ENCODE measurements at regions not wholly inside any gene's neighbourhood (a gene's known extent, or its start where the extent isn't known, plus 50 kb on each side); places are given as distances from the start of the nearest gene placed in this dataset.

GRCh38 chr10:33453081-33454025, 118.9 kb upstream of the NRP1 start:
- DNase-seq: no peak

- DNase-seq: no peak
Measured at GRCh38 chr10:33448421-33449140, 114.1 kb upstream of the NRP1 start.

- DNase-seq: no peak
Measured at GRCh38 chr10:33441561-33441960, 107.1 kb upstream of the NRP1 start.

- DNase-seq: no peak
Measured at GRCh38 chr10:33434933-33435332, 100.5 kb upstream of the NRP1 start.

- no peak for DNase-seq
Measured at GRCh38 chr10:33428682-33429081, 94.2 kb upstream of the NRP1 start.

GRCh38 chr10:33423154-33423529, 88.7 kb upstream of the NRP1 start:
- no peak for DNase-seq

- no peak for DNase-seq
Measured at GRCh38 chr10:33422471-33423153, 88.1 kb upstream of the NRP1 start.

- DNase-seq: no peak
Measured at GRCh38 chr10:33421789-33422462, 87.5 kb upstream of the NRP1 start.

- no peak for DNase-seq
Measured at GRCh38 chr10:33419311-33419710, 84.8 kb upstream of the NRP1 start.

- DNase-seq: no peak
Measured at GRCh38 chr10:33418301-33418700, 83.8 kb upstream of the NRP1 start.

- no peak for DNase-seq
Measured at GRCh38 chr10:33416691-33417090, 82.2 kb upstream of the NRP1 start.

- DNase-seq: no peak
Measured at GRCh38 chr10:33416209-33416608, 81.7 kb upstream of the NRP1 start.

- DNase-seq: no peak
Measured at GRCh38 chr10:33414841-33415240, 80.4 kb upstream of the NRP1 start.

- DNase-seq: no peak
Measured at GRCh38 chr10:33412653-33413361, 78.3 kb upstream of the NRP1 start.

- no peak for DNase-seq
Measured at GRCh38 chr10:33412241-33412640, 77.8 kb upstream of the NRP1 start.

GRCh38 chr10:33410860-33411234, 76.4 kb upstream of the NRP1 start:
- DNase-seq: no peak

- DNase-seq: no peak
Measured at GRCh38 chr10:33410096-33410859, 75.8 kb upstream of the NRP1 start.

- DNase-seq: no peak
Measured at GRCh38 chr10:33406596-33406995, 72.1 kb upstream of the NRP1 start.

- DNase-seq: no peak
Measured at GRCh38 chr10:33402220-33403073, 68.0 kb upstream of the NRP1 start.

- DNase-seq: no peak
Measured at GRCh38 chr10:33401300-33401699, 66.8 kb upstream of the NRP1 start.

GRCh38 chr10:33398796-33399195, 64.3 kb upstream of the NRP1 start:
- no peak for DNase-seq

All from stimulated activated CD4-positive, alpha-beta T cell treated with anti-CD3 and anti-CD28 coated beads, Interleukin-4, amount 100 ng/mL, for 4 hours (primary cell).